Stomach (tissue), 4 donors: ENCODE measurements at regions not wholly inside any gene's neighbourhood (a gene's known extent, or its start where the extent isn't known, plus 50 kb on each side); places are given as distances from the start of the nearest gene placed in this dataset.

ENCODE experiments used
- EP300 ChIP-seq: sonication (generic); formaldehyde crosslinking; IDR thresholded peaks from one replicate; pipeline ENCODE4 v1.6.1; 2017; ENCODE audit warnings: antibody characterized with exemption
- POLR2A ChIP-seq, 4 donors: fragments of 450-650 bp; IDR thresholded peaks; one replicate each; pipeline ENCODE4 v1.6.1; 2016; ENCODE audit warnings: antibody characterized with exemption in 4 of 4, control low read depth in 2 of 4, mild to moderate bottlenecking in 1 of 4, moderate library complexity in 1 of 4
- TF ChIP-seq, protein P1 (sequence below), 7 experiments: fragments of 450-650 bp in 4 of 7; fragments of 200-600 bp in 3 of 7; sonication (generic) in 3 of 7; IDR thresholded peaks; one replicate each; pipeline ENCODE4 v1.5.1; 2016 to 2019; ENCODE audit warnings: antibody characterized with exemption in 7 of 7, control low read depth in 2 of 7, mild to moderate bottlenecking in 1 of 7

DNA sequence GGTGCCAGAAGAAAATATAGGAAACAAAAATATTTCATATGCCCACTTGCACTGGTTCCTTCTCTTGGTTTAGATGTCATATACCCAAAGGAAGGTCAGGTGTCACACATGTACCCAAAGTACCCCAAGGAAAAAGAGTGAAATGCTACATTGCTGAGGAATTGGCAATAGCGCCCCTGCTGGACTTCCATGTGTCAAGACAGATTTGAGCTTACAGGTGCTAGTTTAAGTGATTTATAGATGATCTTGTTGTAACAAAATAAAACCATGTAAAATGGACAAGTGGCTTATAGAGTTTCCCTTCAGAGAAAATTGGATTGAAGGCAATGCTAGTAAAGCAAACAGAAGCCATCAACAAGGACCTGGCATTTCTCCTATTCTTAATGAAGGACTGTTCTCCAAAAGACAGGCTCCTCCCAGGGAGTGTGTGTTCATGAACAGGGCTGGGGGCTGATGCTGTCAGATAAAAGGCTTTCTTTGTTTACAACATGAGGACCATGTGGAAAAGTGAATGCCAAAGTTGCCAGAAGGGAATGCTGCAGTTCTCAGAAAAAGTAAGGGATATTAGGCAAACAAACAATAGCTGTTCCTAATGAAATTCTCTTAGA is 64.3 kb upstream of the PAK5 start:
- TF ChIP-seq, protein P1, sequence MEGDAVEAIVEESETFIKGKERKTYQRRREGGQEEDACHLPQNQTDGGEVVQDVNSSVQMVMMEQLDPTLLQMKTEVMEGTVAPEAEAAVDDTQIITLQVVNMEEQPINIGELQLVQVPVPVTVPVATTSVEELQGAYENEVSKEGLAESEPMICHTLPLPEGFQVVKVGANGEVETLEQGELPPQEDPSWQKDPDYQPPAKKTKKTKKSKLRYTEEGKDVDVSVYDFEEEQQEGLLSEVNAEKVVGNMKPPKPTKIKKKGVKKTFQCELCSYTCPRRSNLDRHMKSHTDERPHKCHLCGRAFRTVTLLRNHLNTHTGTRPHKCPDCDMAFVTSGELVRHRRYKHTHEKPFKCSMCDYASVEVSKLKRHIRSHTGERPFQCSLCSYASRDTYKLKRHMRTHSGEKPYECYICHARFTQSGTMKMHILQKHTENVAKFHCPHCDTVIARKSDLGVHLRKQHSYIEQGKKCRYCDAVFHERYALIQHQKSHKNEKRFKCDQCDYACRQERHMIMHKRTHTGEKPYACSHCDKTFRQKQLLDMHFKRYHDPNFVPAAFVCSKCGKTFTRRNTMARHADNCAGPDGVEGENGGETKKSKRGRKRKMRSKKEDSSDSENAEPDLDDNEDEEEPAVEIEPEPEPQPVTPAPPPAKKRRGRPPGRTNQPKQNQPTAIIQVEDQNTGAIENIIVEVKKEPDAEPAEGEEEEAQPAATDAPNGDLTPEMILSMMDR (IDR thresholded peaks at IDR 0.05), result no peak
- TF ChIP-seq POLR2A (IDR thresholded peaks at IDR 0.05), result no peak
- TF ChIP-seq EP300, result no peak
